ENCODE measurements at regions not wholly inside any gene's neighbourhood (a gene's known extent, or its start where the extent isn't known, plus 50 kb on each side); places are given as distances from the start of the nearest gene placed in this dataset.
A peak's percentile ranks its signal among the peaks of the same experiment; 100 is the strongest.
"Not testable (repeated sequence)": the region's sequence is repeated elsewhere in the genome, so short reads cannot be mapped to it uniquely, and the experiment has no call there.

GRCh38 chrY:26167332-26167731, 545.4 kb downstream of the CDY1 start:
- H3K36me3 ChIP-seq; DNase-seq; H3K9me3 ChIP-seq; H3K27me3 ChIP-seq; H3K4me1 ChIP-seq; H3K4me3 ChIP-seq; intact Hi-C loops (cut with DNase I); ATAC-seq; H3K27ac ChIP-seq: not testable (repeated sequence)
- WGBS, 2 donors: no CpG with 5 or more reads among the region's 2 CpGs

DNA sequence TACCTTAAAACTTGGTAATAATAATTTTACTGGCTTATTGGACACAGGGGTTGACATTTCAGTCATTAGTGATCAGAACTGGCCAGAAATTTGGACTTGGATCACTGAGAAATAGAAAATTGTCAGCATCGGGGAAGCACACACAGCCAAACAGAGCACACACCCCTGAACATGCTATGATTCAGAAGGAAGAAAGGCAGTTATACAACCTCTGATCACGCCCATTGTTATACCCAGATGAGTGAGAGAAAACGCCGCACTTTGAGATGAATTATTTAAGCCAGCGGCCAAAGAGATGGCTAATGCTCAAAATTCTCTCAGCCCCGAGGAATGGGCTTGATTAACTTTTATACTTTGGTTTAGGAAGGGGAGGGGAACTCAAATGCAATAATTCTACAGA, 557.4 kb downstream of the CDY1 start:
- H3K27me3 ChIP-seq; H3K4me3 ChIP-seq; H3K4me1 ChIP-seq; DNase-seq; ATAC-seq; intact Hi-C loops (cut with DNase I); H3K36me3 ChIP-seq; H3K9me3 ChIP-seq; H3K27ac ChIP-seq: not testable (repeated sequence)
- no CpG with 5 or more reads among the region's 6 CpGs for WGBS, 2 donors

- H3K27me3 ChIP-seq; H3K36me3 ChIP-seq; H3K27ac ChIP-seq; DNase-seq; H3K4me1 ChIP-seq; H3K4me3 ChIP-seq; ATAC-seq; H3K9me3 ChIP-seq; intact Hi-C loops (cut with DNase I): not testable (repeated sequence)
- no CpG with 5 or more reads among the region's 1 CpG for WGBS, 2 donors
Observed at GRCh38 chrY:26224974-26225373, 603.1 kb downstream of the CDY1 start.

- H3K36me3 ChIP-seq; H3K27ac ChIP-seq; ATAC-seq; intact Hi-C loops (cut with DNase I); DNase-seq; H3K4me1 ChIP-seq; H3K4me3 ChIP-seq; H3K9me3 ChIP-seq; H3K27me3 ChIP-seq: not testable (repeated sequence)
- no CpG with 5 or more reads among the region's 1 CpG for WGBS, 2 donors
Observed at GRCh38 chrY:26225468-26225867, 603.6 kb downstream of the CDY1 start.

DNA sequence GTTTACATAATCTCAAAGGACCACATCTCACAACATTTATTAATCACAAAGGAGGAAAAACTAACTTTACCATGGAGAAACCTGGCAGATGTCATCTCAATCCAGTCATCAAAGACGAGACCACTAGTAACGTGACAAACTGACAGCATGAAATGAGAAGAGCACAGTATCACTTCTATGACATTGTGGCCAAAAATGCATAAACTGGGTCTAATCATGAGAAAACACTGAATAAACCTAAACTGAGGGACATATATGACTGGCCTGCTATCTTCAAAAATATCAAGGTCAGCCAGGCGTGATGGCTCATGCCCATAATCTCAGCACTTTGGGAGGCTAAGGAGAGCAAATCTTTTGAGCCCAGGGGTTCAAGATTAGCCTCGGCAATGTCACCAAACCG, 619.0 kb downstream of the CDY1 start:
- H3K27me3 ChIP-seq; H3K9me3 ChIP-seq; H3K36me3 ChIP-seq; ATAC-seq; DNase-seq; H3K27ac ChIP-seq; H3K4me1 ChIP-seq; intact Hi-C loops (cut with DNase I); H3K4me3 ChIP-seq: not testable (repeated sequence)
- WGBS, 2 donors: no CpG with 5 or more reads among the region's 5 CpGs

GRCh38 chrY:26254262-26254661, 632.3 kb downstream of the CDY1 start:
- peak in 6 of 8 donors; percentile 61 to 98 (median 88) for ATAC-seq

DNA sequence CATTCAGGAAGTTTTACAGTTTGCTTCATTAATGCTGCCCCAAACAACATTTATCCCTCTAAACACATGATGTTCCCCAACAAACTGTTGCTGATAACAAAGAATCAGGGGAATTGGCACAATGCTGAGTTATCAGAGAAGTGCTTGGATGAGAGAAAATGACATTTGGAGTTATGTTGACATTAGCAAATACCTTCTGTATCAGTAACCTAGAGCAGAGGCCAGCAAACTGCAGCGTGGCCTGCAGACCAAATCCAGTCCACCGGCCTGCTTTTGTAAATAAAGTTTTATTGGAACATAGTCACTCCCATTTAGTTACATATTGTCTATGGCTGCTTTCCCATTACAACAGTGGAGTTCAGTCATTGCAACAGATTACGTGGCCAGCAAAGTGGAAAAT, 643.5 kb downstream of the CDY1 start:
- H3K4me3 ChIP-seq; H3K36me3 ChIP-seq; H3K27ac ChIP-seq; H3K4me1 ChIP-seq; intact Hi-C loops (cut with DNase I); H3K27me3 ChIP-seq; DNase-seq; H3K9me3 ChIP-seq: not testable (repeated sequence)
- WGBS, 2 donors: no CpG with 5 or more reads among the region's 3 CpGs
- peak in 2 of 8 donors; percentile 49 to 56 for ATAC-seq

More at GRCh38 chrY:26254262-26254661, 632.3 kb downstream of the CDY1 start:
- H3K4me3 ChIP-seq; H3K4me1 ChIP-seq; intact Hi-C loops (cut with DNase I); H3K27me3 ChIP-seq; H3K36me3 ChIP-seq; H3K27ac ChIP-seq; DNase-seq; H3K9me3 ChIP-seq: not testable (repeated sequence)

GRCh38 chrY:26268421-26268820, 646.5 kb downstream of the CDY1 start:
- H3K27ac ChIP-seq; H3K27me3 ChIP-seq; H3K36me3 ChIP-seq; DNase-seq; H3K4me1 ChIP-seq; H3K9me3 ChIP-seq; H3K4me3 ChIP-seq; intact Hi-C loops (cut with DNase I): not testable (repeated sequence)
- ATAC-seq: peak in 3 of 8 donors; percentile 27 to 60 (median 42)
- WGBS, 2 donors: no CpG with 5 or more reads among the region's 3 CpGs

GRCh38 chrY:26268934-26269333, 647.0 kb downstream of the CDY1 start:
- H3K36me3 ChIP-seq; H3K27me3 ChIP-seq; intact Hi-C loops (cut with DNase I); H3K4me1 ChIP-seq; DNase-seq; H3K4me3 ChIP-seq; H3K9me3 ChIP-seq; H3K27ac ChIP-seq: not testable (repeated sequence)
- peak in 3 of 8 donors; percentile 21 to 41 (median 25) for ATAC-seq
- no CpG with 5 or more reads among the region's 2 CpGs for WGBS, 2 donors

DNA sequence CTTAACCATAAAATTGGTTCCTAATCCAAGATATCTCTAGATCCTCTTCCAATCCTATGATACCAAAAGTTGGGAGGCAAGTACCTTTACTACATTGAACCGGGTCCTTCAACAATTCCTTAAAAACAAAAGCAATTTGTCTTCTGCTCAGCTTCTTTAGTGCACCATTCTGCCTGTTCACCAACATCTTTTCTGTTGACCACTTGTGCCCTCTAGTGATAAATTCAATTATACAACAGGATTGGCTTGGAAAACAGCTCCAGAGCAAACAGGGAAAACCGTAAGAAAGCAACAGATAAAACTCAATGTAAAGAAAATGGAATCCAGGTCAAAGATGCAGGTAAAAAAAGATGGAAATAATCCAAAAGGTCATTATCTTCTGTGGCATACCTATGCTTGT, 651.2 kb downstream of the CDY1 start:
- WGBS, 2 donors: no CpG with 5 or more reads among the region's 2 CpGs
- ATAC-seq; intact Hi-C loops (cut with DNase I): not testable (repeated sequence)

DNA sequence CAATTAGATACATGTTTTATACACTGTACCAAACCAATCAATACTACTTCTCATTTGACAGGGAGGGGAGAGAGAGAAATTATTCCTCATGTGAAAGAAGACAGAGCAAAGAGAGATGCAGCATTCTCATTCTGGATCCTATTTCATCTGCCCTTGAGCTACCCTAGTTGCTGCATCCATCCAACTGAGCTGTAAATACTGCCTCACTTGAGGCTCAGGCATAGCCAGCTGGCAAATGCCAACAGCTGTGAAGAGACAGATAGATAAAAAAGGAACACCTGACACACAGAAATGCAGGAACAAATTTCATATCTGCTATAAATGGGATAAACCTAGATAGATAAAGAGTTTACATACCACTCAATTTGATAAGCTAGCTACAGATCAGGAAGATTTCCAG, 684.1 kb downstream of the CDY1 start:
- ATAC-seq: peak in 5 of 8 donors; percentile 61 to 89 (median 78)

More for the DNA sequence above, 651.2 kb downstream of the CDY1 start:
- not testable (repeated sequence) for DNase-seq, H3K27ac ChIP-seq, H3K4me3 ChIP-seq, H3K9me3 ChIP-seq, H3K4me1 ChIP-seq, H3K27me3 ChIP-seq, H3K36me3 ChIP-seq

GRCh38 chrY:26306630-26307385, 684.9 kb downstream of the CDY1 start:
- H3K4me1 ChIP-seq; H3K4me3 ChIP-seq; H3K36me3 ChIP-seq; H3K27me3 ChIP-seq; H3K9me3 ChIP-seq; intact Hi-C loops (cut with DNase I); H3K27ac ChIP-seq; DNase-seq: not testable (repeated sequence)
- WGBS, 2 donors: no CpG with 5 or more reads among the region's 1 CpG
- ATAC-seq: peak in 5 of 8 donors; percentile 42 to 95 (median 90)

More for the DNA sequence above, 684.1 kb downstream of the CDY1 start:
- H3K4me1 ChIP-seq; H3K4me3 ChIP-seq; H3K36me3 ChIP-seq; intact Hi-C loops (cut with DNase I); H3K27ac ChIP-seq; H3K9me3 ChIP-seq; DNase-seq; H3K27me3 ChIP-seq: not testable (repeated sequence)

All from heart right ventricle (tissue), 16 donors.